ENCODE measurements at regions not wholly inside any gene's neighbourhood (a gene's known extent, or its start where the extent isn't known, plus 50 kb on each side); places are given as distances from the start of the nearest gene placed in this dataset.
"Not testable (repeated sequence)": the region's sequence is repeated elsewhere in the genome, so short reads cannot be mapped to it uniquely, and the experiment has no call there.

DNA sequence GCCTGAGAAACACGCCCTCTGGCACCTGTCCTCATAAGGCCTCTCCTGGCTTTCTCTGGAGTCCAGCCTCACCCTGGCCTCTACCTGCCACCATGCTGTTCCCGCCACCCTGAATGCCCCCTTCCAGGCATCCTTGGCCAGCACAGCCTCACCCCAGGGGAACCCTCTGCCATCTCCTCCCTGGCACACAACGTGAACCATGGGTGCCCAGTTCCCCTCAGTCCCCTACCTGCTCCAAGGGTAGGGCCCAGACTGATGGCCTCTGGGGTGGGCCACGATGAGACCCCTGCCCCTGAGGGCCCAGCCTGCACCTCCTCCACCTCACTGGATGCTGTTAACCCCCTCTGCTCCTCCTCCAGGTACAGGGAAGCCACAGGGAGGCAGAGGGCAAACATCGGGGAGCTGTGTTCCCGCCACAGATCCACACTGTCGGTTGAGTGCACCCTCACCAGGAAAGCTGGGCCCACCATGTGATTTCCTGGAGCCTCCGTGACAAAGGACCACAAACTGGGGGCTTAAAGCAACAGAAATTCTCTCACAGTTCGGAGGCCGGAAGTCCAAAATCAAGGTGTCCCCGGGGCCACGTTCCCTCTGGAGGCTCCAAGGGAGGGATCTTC is 169.6 kb downstream of the BRD1 start:
- TF ChIP-seq EZH2phosphoT487 (conservative IDR thresholded peaks at IDR 0.05; ENCODE audit: low read length) = no peak
- TF ChIP-seq, protein P1, sequence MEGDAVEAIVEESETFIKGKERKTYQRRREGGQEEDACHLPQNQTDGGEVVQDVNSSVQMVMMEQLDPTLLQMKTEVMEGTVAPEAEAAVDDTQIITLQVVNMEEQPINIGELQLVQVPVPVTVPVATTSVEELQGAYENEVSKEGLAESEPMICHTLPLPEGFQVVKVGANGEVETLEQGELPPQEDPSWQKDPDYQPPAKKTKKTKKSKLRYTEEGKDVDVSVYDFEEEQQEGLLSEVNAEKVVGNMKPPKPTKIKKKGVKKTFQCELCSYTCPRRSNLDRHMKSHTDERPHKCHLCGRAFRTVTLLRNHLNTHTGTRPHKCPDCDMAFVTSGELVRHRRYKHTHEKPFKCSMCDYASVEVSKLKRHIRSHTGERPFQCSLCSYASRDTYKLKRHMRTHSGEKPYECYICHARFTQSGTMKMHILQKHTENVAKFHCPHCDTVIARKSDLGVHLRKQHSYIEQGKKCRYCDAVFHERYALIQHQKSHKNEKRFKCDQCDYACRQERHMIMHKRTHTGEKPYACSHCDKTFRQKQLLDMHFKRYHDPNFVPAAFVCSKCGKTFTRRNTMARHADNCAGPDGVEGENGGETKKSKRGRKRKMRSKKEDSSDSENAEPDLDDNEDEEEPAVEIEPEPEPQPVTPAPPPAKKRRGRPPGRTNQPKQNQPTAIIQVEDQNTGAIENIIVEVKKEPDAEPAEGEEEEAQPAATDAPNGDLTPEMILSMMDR (IDR thresholded peaks at IDR 0.05; ENCODE audit: insufficient read depth, low read length, poor library complexity, severe bottlenecking) = no peak
- Histone ChIP-seq H3F3A (ENCODE audit: insufficient read depth) (no peaks in the 10 kb centered on the region), H2AFZ (ENCODE audit: low read depth, low read length, severe bottlenecking) (peak overlapping the region; percentile 90), H3K4me3 (ENCODE audit: insufficient read depth, low read length, poor library complexity, severe bottlenecking) (no peak overlapping the region), H3K27ac (ENCODE audit: low read depth, low read length) (no peak overlapping the region), H3K27me3 (ENCODE audit: low read length) (no peaks in the 10 kb centered on the region), H4K20me1 (ENCODE audit: low read depth, low read length) (no peaks in the 10 kb centered on the region), H3K79me2 (ENCODE audit: insufficient read depth, low read length) (peaks cover 36% of the 10 kb centered on the region), H3K36me3 (ENCODE audit: low read length) (no peaks in the 10 kb centered on the region), H3K9me2 (replicated peaks; ENCODE audit: insufficient read depth, low read length) (no peaks in the 10 kb centered on the region), H3K4me2 (ENCODE audit: low read depth, low read length, poor library complexity, severe bottlenecking) (no peak overlapping the region), H3K9ac (ENCODE audit: low read length) (no peak overlapping the region), H3K9me3 (ENCODE audit: insufficient read depth, low read length) (no peaks in the 10 kb centered on the region)

DNA sequence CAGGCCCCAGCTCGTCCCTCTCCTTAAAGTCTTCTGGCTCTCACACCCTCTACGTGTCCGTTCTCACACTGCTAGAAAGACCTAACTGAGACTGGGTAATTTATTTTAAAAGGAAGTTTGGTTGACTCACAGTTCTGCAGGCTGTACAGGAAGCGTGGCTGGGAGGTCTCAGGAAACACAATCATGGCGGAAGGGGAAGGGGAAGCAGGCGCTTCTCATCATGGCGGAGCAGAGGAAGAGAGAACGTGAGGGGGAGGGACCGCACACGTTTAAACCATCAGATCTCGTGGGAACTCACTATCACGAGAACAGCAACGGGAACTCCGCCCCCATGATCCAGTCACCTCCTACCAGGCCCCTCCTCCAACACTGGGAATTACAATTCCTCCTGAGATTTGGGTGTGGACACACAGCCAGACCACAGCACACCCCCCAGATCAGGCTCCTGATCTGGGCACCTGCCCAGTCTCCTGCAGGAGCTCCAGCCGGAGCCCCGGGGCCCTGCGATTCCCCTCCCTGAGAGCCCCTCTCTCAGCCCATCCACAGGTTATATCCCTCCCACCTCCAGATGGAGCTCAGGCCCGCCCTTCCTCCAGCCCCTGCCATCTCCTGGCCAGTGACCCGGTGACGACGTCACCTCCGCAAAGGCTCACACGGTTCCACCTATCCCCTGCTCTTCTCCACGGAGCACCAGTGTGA is 170.2 kb downstream of the BRD1 start:
- no peaks in the 10 kb centered on the region for H3K27me3 ChIP-seq (ENCODE audit: low read length)
- H3K9me3 ChIP-seq (ENCODE audit: insufficient read depth, low read length) = no peaks in the 10 kb centered on the region
- peaks cover 40% of the 10 kb centered on the region for H3K79me2 ChIP-seq (ENCODE audit: insufficient read depth, low read length)
- peak overlapping the region; percentile 35 for H3K27ac ChIP-seq (ENCODE audit: low read depth, low read length)
- H3K36me3 ChIP-seq (ENCODE audit: low read length) = no peaks in the 10 kb centered on the region
- no peaks in the 10 kb centered on the region for H4K20me1 ChIP-seq (ENCODE audit: low read depth, low read length)
- peak overlapping the region; percentile 59 for H3K9ac ChIP-seq (ENCODE audit: low read length)
- H2AFZ ChIP-seq (ENCODE audit: low read depth, low read length, severe bottlenecking) = peak overlapping the region; percentile 90
- H3K9me2 ChIP-seq (replicated peaks; ENCODE audit: insufficient read depth, low read length) = no peaks in the 10 kb centered on the region
- peak overlapping the region; percentile 67 for H3K4me2 ChIP-seq (ENCODE audit: low read depth, low read length, poor library complexity, severe bottlenecking)
- no peaks in the 10 kb centered on the region for H3F3A ChIP-seq (ENCODE audit: insufficient read depth)
- TF ChIP-seq, protein P1 (IDR thresholded peaks at IDR 0.05; ENCODE audit: insufficient read depth, low read length, poor library complexity, severe bottlenecking) = no peak
- no peak for TF ChIP-seq EZH2phosphoT487 (conservative IDR thresholded peaks at IDR 0.05; ENCODE audit: low read length)
- H3K4me3 ChIP-seq (ENCODE audit: insufficient read depth, low read length, poor library complexity, severe bottlenecking) = peak overlapping the region; percentile 59

DNA sequence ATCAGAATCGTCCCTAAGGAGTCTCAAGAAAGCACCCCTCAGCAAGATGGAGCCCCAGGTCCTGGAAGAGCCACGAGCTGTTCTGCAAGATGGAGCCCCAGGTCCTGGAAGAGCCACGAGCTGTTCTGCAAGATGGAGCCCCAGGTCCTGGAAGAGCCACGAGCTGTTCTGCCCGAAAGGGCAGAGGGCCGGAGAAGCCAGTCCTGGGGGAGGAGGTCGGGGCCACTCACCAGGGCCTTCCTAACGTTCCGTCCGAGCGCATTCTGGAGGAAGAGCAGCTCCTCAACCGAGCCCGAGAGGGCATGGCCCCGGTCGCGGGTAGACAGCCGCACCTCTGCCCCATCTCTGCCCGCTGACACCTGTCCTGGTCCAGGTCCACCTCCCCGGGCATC is 170.8 kb downstream of the BRD1 start:
- not testable (repeated sequence) for H4K20me1 ChIP-seq (ENCODE audit: low read depth, low read length); H3K9me2 ChIP-seq (replicated peaks; ENCODE audit: insufficient read depth, low read length); H3K9me3 ChIP-seq (ENCODE audit: insufficient read depth, low read length); H3K27me3 ChIP-seq (ENCODE audit: low read length); H3F3A ChIP-seq (ENCODE audit: insufficient read depth); H3K36me3 ChIP-seq (ENCODE audit: low read length)
- Histone ChIP-seq H3K79me2 (ENCODE audit: insufficient read depth, low read length) (peaks cover 46% of the 10 kb centered on the region), H3K9ac (ENCODE audit: low read length) (peak overlapping the region; percentile 59), H2AFZ (ENCODE audit: low read depth, low read length, severe bottlenecking) (peak overlapping the region; percentile 90), H3K4me3 (ENCODE audit: insufficient read depth, low read length, poor library complexity, severe bottlenecking) (peak overlapping the region; percentile 59), H3K4me2 (ENCODE audit: low read depth, low read length, poor library complexity, severe bottlenecking) (peak overlapping the region; percentile 67), H3K27ac (ENCODE audit: low read depth, low read length) (peak overlapping the region; percentile 35)

DNA sequence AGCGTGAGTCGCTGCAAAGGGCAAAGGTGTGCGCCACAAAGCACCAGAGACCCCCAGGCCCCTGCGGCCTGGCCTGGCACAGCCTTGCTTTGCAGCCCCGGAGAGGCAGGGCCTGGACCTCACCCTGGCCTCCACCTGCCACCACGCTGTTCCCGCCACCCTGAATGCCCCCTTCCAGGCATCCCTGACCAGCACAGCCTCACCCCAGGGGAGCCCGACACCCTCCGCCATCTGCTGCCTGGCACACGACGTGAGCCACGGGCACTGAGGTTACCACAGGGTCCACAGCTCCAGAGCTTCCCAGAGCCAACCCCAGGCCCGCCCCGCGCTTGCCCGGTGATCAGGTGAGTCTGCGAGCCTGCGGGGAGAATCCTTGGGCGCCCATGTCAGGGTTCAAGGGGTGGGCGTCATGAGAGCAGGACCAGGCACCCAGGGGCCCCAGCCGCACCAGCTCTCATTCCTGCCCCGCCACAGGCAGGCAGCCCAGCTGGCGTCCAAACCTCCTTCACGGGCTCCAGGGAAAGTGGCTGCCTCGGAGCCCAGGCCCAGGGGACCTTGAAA is 171.3 kb downstream of the BRD1 start:
- TF ChIP-seq, protein P1 (IDR thresholded peaks at IDR 0.05; ENCODE audit: insufficient read depth, low read length, poor library complexity, severe bottlenecking) = no peak
- TF ChIP-seq EZH2phosphoT487 (conservative IDR thresholded peaks at IDR 0.05; ENCODE audit: low read length) = no peak
- Histone ChIP-seq H4K20me1 (ENCODE audit: low read depth, low read length) (no peaks in the 10 kb centered on the region), H3K9ac (ENCODE audit: low read length) (peak overlapping the region; percentile 59), H3K36me3 (ENCODE audit: low read length) (no peaks in the 10 kb centered on the region), H3K27ac (ENCODE audit: low read depth, low read length) (no peak overlapping the region; the same call in 1 of the 2 replicates), H3F3A (ENCODE audit: insufficient read depth) (no peaks in the 10 kb centered on the region), H3K79me2 (ENCODE audit: insufficient read depth, low read length) (peaks cover 50% of the 10 kb centered on the region), H3K9me3 (ENCODE audit: insufficient read depth, low read length) (no peaks in the 10 kb centered on the region), H3K4me2 (ENCODE audit: low read depth, low read length, poor library complexity, severe bottlenecking) (peak overlapping the region; percentile 67), H3K9me2 (replicated peaks; ENCODE audit: insufficient read depth, low read length) (no peaks in the 10 kb centered on the region), H3K4me3 (ENCODE audit: insufficient read depth, low read length, poor library complexity, severe bottlenecking) (peak overlapping the region; percentile 59), H3K27me3 (ENCODE audit: low read length) (no peaks in the 10 kb centered on the region), H2AFZ (ENCODE audit: low read depth, low read length, severe bottlenecking) (peak overlapping the region; percentile 90)
